Testis (tissue), 2 donors: ENCODE measurements at regions not wholly inside any gene's neighbourhood (a gene's known extent, or its start where the extent isn't known, plus 50 kb on each side); places are given as distances from the start of the nearest gene placed in this dataset.

Experiments used
- POLR2A ChIP-seq: fragments of 450-650 bp; IDR thresholded peaks from one replicate; pipeline ENCODE4 v1.6.1; 2017; ENCODE audit warnings: antibody characterized with exemption, mild to moderate bottlenecking, moderate library complexity
- TF ChIP-seq, protein P1 (sequence below), 3 experiments: fragments of 450-650 bp in 2 of 3; fragments of 200-600 bp in 1 of 3; sonication (generic) in 1 of 3; IDR thresholded peaks; one replicate each; pipeline ENCODE4 v1.5.1; 2016 to 2019; ENCODE audit warnings: antibody characterized with exemption in 3 of 3, mild to moderate bottlenecking in 2 of 3, moderate library complexity in 1 of 3

- TF ChIP-seq, protein P1, sequence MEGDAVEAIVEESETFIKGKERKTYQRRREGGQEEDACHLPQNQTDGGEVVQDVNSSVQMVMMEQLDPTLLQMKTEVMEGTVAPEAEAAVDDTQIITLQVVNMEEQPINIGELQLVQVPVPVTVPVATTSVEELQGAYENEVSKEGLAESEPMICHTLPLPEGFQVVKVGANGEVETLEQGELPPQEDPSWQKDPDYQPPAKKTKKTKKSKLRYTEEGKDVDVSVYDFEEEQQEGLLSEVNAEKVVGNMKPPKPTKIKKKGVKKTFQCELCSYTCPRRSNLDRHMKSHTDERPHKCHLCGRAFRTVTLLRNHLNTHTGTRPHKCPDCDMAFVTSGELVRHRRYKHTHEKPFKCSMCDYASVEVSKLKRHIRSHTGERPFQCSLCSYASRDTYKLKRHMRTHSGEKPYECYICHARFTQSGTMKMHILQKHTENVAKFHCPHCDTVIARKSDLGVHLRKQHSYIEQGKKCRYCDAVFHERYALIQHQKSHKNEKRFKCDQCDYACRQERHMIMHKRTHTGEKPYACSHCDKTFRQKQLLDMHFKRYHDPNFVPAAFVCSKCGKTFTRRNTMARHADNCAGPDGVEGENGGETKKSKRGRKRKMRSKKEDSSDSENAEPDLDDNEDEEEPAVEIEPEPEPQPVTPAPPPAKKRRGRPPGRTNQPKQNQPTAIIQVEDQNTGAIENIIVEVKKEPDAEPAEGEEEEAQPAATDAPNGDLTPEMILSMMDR (IDR thresholded peaks at IDR 0.05) = no peak
- TF ChIP-seq POLR2A = no peak
Observed at GRCh38 chr2:195560209-195560895, 96.7 kb upstream of the SLC39A10 start.
